ENCODE measurements at regions not wholly inside any gene's neighbourhood (a gene's known extent, or its start where the extent isn't known, plus 50 kb on each side); places are given as distances from the start of the nearest gene placed in this dataset.

DNA sequence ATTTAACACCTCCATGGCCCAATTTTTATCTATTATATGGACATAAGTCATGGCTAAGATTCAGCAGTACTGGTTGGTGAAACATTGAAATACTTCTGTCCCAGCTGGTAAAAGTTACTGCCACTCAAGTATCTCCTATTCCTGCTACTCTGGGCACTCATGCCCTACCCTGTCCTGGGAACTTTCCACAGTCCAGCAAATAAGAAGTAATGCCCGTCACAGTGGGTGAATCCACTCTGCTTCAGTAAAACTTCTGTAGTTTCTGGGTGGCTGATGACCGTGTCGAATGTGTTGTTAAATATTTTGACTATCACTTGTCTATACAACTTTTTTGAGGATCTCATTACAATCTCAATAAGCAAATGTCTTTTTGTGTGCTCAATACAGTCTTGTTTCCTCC, 209.3 kb upstream of the IGF1 start:
- Histone ChIP-seq H3K4me2 (ENCODE audit: insufficient read depth in 1 of 2, low read depth in 2 of 2, low read length in 2 of 2) (no peak overlapping the region), H3K23ac (ENCODE audit: insufficient read length) (no peak overlapping the region), H3K4me1 (replicated peaks in 1 of 4; ENCODE audit: control insufficient read depth in 3 of 4, insufficient read depth in 4 of 4, low read length in 3 of 4) (peaks cover 0 to 4% (median 2%) of the 10 kb centered on the region in 4 experiments; a peak in 1 of 7 replicates), H2AFZ (ENCODE audit: low read length) (no peak overlapping the region), H3K23me2 (ENCODE audit: low read depth, low read length) (no peaks in the 10 kb centered on the region; the same call in 1 of the 2 replicates), H2BK5ac (ENCODE audit: low read depth, low read length) (no peak overlapping the region), H4K91ac (replicated peaks; ENCODE audit: insufficient read length, low read length) (no peak overlapping the region), H4K8ac (ENCODE audit: extremely low read depth, insufficient read depth, low read length) (no peak overlapping the region), H2BK12ac (ENCODE audit: low read depth, low read length) (no peak overlapping the region), H2BK120ac (replicated peaks; ENCODE audit: low read depth, low read length) (no peak overlapping the region), H2AK5ac (ENCODE audit: low read depth, low read length) (no peak overlapping the region), H3K9ac (replicated peaks in 1 of 4; ENCODE audit: extremely low read depth in 1 of 4, low read depth in 3 of 4, low read length in 3 of 4) (no peak overlapping the region), H3K4me3 (ENCODE audit: extremely low read depth in 1 of 4, insufficient read depth in 2 of 4, low read depth in 3 of 4, low read length in 4 of 4) (no peak overlapping the region), H4K5ac (ENCODE audit: insufficient read length, low read depth, low read length) (no peak overlapping the region), H3K56ac (replicated peaks; ENCODE audit: insufficient read length, low read depth, low read length) (no peak overlapping the region), H2BK20ac (ENCODE audit: low read length) (no peak overlapping the region), H4K20me1 (replicated peaks in 1 of 2; ENCODE audit: control insufficient read depth in 1 of 2, insufficient read depth in 2 of 2, low read length in 2 of 2) (no peaks in the 10 kb centered on the region), H3K36me3 (ENCODE audit: control insufficient read depth in 2 of 4, insufficient read depth in 4 of 4, low read length in 3 of 4) (no peaks in the 10 kb centered on the region), H2BK15ac (ENCODE audit: low read length) (no peak overlapping the region), H3K4ac (replicated peaks; ENCODE audit: insufficient read length, low read depth, low read length) (no peak overlapping the region), H3K27me3 (replicated peaks in 1 of 4; ENCODE audit: control insufficient read depth in 3 of 4, extremely low read depth in 1 of 4, insufficient read depth in 3 of 4, low read length in 3 of 4) (no peaks in the 10 kb centered on the region), H3K79me1 (ENCODE audit: low read depth, low read length) (no peaks in the 10 kb centered on the region), H3K18ac (ENCODE audit: extremely low read depth, low read length) (no peak overlapping the region), H3K79me2 (ENCODE audit: control insufficient read depth in 1 of 2, insufficient read depth in 2 of 2, low read length in 2 of 2) (no peaks in the 10 kb centered on the region), H3K9me3 (ENCODE audit: insufficient read depth in 2 of 2, low read depth in 1 of 2, low read length in 1 of 2) (no peaks in the 10 kb centered on the region), H3K27ac (ENCODE audit: low read depth, low read length) (no peak overlapping the region), H3K14ac (ENCODE audit: insufficient read length) (no peak overlapping the region)
- no peak for FAIRE-seq
- DNase-seq (ENCODE audit: low read depth in 1 of 2, low spot score in 2 of 2) = no peak
- ChIA-PET CTCF (ENCODE audit: partially characterized antibody) (interaction anchor here (1.3 kb wide), 1 partner anchor 189 kb away, joined by 3 read pairs; no protein-coding TSS in a partner anchor), POLR2A (ENCODE audit: partially characterized antibody) (no interaction called here)
- 93% methylated on average over 3 of the region's 3 CpGs; no CpG with 5 or more reads in 1 of the 2 experiments for WGBS, 2 experiments (ENCODE audit: extremely low coverage in 1 of 2, insufficient coverage in 1 of 2, insufficient read length in 1 of 2, insufficient replicate concordance in 2 of 2, low coverage in 1 of 2, low lambda C conversion rate in 2 of 2, missing lambda C conversion rate in 1 of 2)
- TF ChIP-seq, protein P1, sequence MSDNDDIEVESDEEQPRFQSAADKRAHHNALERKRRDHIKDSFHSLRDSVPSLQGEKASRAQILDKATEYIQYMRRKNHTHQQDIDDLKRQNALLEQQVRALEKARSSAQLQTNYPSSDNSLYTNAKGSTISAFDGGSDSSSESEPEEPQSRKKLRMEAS (IDR thresholded peaks at IDR 0.05) = no peak
- TF ChIP-seq ZNF274 (IDR thresholded peaks at IDR 0.05; ENCODE audit: borderline replicate concordance, extremely low read depth, low read length) (no peak), SIX5 (IDR thresholded peaks at IDR 0.05; ENCODE audit: low read depth, low read length) (no peak), KDM4A (IDR thresholded peaks at IDR 0.05; ENCODE audit: low read depth, low read length, severe bottlenecking) (no peak), TCF12 (IDR thresholded peaks at IDR 0.05; ENCODE audit: low read depth, low read length) (no peak), RFX5 (IDR thresholded peaks at IDR 0.05; ENCODE audit: borderline replicate concordance, low read depth, low read length) (no peak), CTBP2 (IDR thresholded peaks at IDR 0.05; ENCODE audit: borderline replicate concordance, insufficient read depth, insufficient read length, low read length) (no peak), NANOG (IDR thresholded peaks at IDR 0.05; ENCODE audit: insufficient read depth, low read depth, low read length, poor library complexity, severe bottlenecking) (no peak), RBBP5 (IDR thresholded peaks at IDR 0.05; ENCODE audit: borderline replicate concordance, low read depth, low read length) (no peak), SUZ12 (IDR thresholded peaks at IDR 0.05; ENCODE audit: low read length) (no peak), ASH2L (IDR thresholded peaks at IDR 0.05; ENCODE audit: low read length) (no peak), PHF8 (conservative IDR thresholded peaks at IDR 0.05; ENCODE audit: low read depth, low read length) (no peak), POLR2AphosphoS5 (IDR thresholded peaks at IDR 0.05; ENCODE audit: low read depth, low read length) (no peak), TAF1 (IDR thresholded peaks at IDR 0.05; ENCODE audit: low read depth, low read length) (no peak), EP300 (IDR thresholded peaks at IDR 0.05; ENCODE audit: borderline replicate concordance in 1 of 2, low read depth in 2 of 2, low read length in 2 of 2) (no peak)

Data from H1 (cell line).